Large intestine (tissue), 3 donors: ENCODE measurements at regions not wholly inside any gene's neighbourhood (a gene's known extent, or its start where the extent isn't known, plus 50 kb on each side); places are given as distances from the start of the nearest gene placed in this dataset.

Experiments
- DNase-seq, 2 donors: peaks; one replicate each; pipeline versions ENCODE4 v3.0.0 to v3.0.0-alpha.2; 2013
- H3K27ac ChIP-seq: one replicate; pipeline ENCODE4 v1.5.1; 2013; ENCODE audit warnings: low read length
- H3K27me3 ChIP-seq: 2 replicates; pipeline ENCODE4 v1.6.1; 2013; ENCODE audit warnings: low read length; ENCODE audit not compliant: control insufficient read depth, insufficient read depth
- H3K36me3 ChIP-seq: 2 replicates; pipeline ENCODE4 v1.6.1; 2013; ENCODE audit warnings: low read length; ENCODE audit not compliant: control insufficient read depth, insufficient read depth
- H3K4me1 ChIP-seq: one replicate; pipeline ENCODE4 v1.6.1; 2013; ENCODE audit warnings: low read length; ENCODE audit not compliant: control insufficient read depth, insufficient read depth
- H3K4me3 ChIP-seq: one replicate; pipeline ENCODE4 v1.5.1; 2013; ENCODE audit warnings: low read length
- H3K9me3 ChIP-seq: one replicate; pipeline ENCODE4 v1.6.1; 2013; ENCODE audit warnings: mild to moderate bottlenecking, low read depth, low read length, moderate library complexity; ENCODE audit not compliant: control insufficient read depth
- WGBS: methylation state at CpG from one replicate; pipeline ENCODE4 v1.1.5; 2013; ENCODE audit warnings: low lambda C conversion rate; ENCODE audit not compliant: insufficient coverage; 5-methylcytosine and 5-hydroxymethylcytosine counted together

- no peaks in the 10 kb centered on the region for H3K9me3 ChIP-seq
- DNase-seq = peak; percentile 19 to 32
- H3K4me3 ChIP-seq = no peak overlapping the region
- WGBS = no CpG with 5 or more reads among the region's 2 CpGs
- H3K36me3 ChIP-seq = no peaks in the 10 kb centered on the region
- no peaks in the 10 kb centered on the region for H3K27me3 ChIP-seq
- no peaks in the 10 kb centered on the region for H3K4me1 ChIP-seq
- no peak overlapping the region for H3K27ac ChIP-seq
Observed at GRCh38 chr21:16007943-16008342, 278.2 kb downstream of the USP25 start.

- Histone ChIP-seq H3K36me3 (no peaks in the 10 kb centered on the region), H3K9me3 (no peaks in the 10 kb centered on the region), H3K27ac (no peak overlapping the region), H3K4me1 (no peaks in the 10 kb centered on the region), H3K4me3 (no peak overlapping the region), H3K27me3 (no peaks in the 10 kb centered on the region)
- no peak for DNase-seq
- WGBS = 69% methylated on average over 2 of the region's 4 CpGs
Observed at GRCh38 chr21:16011719-16012118, 281.9 kb downstream of the USP25 start.

- H3K9me3 ChIP-seq = no peaks in the 10 kb centered on the region
- H3K27me3 ChIP-seq = no peaks in the 10 kb centered on the region
- no peaks in the 10 kb centered on the region for H3K4me1 ChIP-seq
- H3K36me3 ChIP-seq = no peaks in the 10 kb centered on the region
- no peak for DNase-seq
- no CpG with 5 or more reads among the region's 2 CpGs for WGBS
- no peak overlapping the region for H3K27ac ChIP-seq
- no peak overlapping the region for H3K4me3 ChIP-seq
Observed at GRCh38 chr21:16013570-16013969, 283.8 kb downstream of the USP25 start.

GRCh38 chr21:16020878-16021277 lies 291.1 kb downstream of the USP25 start:
- Histone ChIP-seq H3K36me3 (no peaks in the 10 kb centered on the region), H3K9me3 (no peaks in the 10 kb centered on the region), H3K27me3 (no peaks in the 10 kb centered on the region), H3K27ac (no peak overlapping the region), H3K4me1 (no peaks in the 10 kb centered on the region), H3K4me3 (no peak overlapping the region)
- WGBS = no CpG with 5 or more reads among the region's 2 CpGs
- DNase-seq = no peak

- Histone ChIP-seq H3K4me1 (no peaks in the 10 kb centered on the region), H3K27me3 (no peaks in the 10 kb centered on the region), H3K27ac (no peak overlapping the region), H3K9me3 (no peaks in the 10 kb centered on the region), H3K4me3 (no peak overlapping the region), H3K36me3 (no peaks in the 10 kb centered on the region)
- no peak for DNase-seq
- WGBS = no CpG with 5 or more reads among the region's 4 CpGs
Observed at GRCh38 chr21:16022116-16022515, 292.3 kb downstream of the USP25 start.

GRCh38 chr21:16022921-16023320 lies 293.1 kb downstream of the USP25 start:
- Histone ChIP-seq H3K27ac (no peak overlapping the region), H3K4me1 (no peaks in the 10 kb centered on the region), H3K27me3 (no peaks in the 10 kb centered on the region), H3K9me3 (no peaks in the 10 kb centered on the region), H3K36me3 (no peaks in the 10 kb centered on the region), H3K4me3 (no peak overlapping the region)
- no peak for DNase-seq
- 80% methylated on average over 2 of the region's 3 CpGs for WGBS

GRCh38 chr21:16028142-16028541 lies 298.4 kb downstream of the USP25 start:
- Histone ChIP-seq H3K4me1 (no peaks in the 10 kb centered on the region), H3K4me3 (no peak overlapping the region)
- WGBS = no CpG with 5 or more reads among the region's 2 CpGs

GRCh38 chr21:16028941-16029464 lies 299.2 kb downstream of the USP25 start:
- H3K27me3 ChIP-seq = no peaks in the 10 kb centered on the region
- H3K9me3 ChIP-seq = no peaks in the 10 kb centered on the region
- H3K27ac ChIP-seq = no peak overlapping the region
- H3K4me1 ChIP-seq = no peaks in the 10 kb centered on the region
- WGBS = 90% methylated on average over 2 of the region's 2 CpGs
- no peaks in the 10 kb centered on the region for H3K36me3 ChIP-seq
- DNase-seq = no peak
- no peak overlapping the region for H3K4me3 ChIP-seq

More at GRCh38 chr21:16028142-16028541, 298.4 kb downstream of the USP25 start:
- Histone ChIP-seq H3K27me3 (no peaks in the 10 kb centered on the region), H3K9me3 (no peaks in the 10 kb centered on the region), H3K27ac (no peak overlapping the region), H3K36me3 (no peaks in the 10 kb centered on the region)
- DNase-seq = no peak

- Histone ChIP-seq H3K4me3 (no peak overlapping the region), H3K4me1 (no peaks in the 10 kb centered on the region), H3K36me3 (no peaks in the 10 kb centered on the region), H3K27ac (no peak overlapping the region), H3K9me3 (no peaks in the 10 kb centered on the region), H3K27me3 (no peaks in the 10 kb centered on the region)
- 92% methylated on average over 2 of the region's 4 CpGs for WGBS
- no peak for DNase-seq
Observed at GRCh38 chr21:16033193-16033592, 303.4 kb downstream of the USP25 start.

GRCh38 chr21:16034446-16035190 lies 304.8 kb downstream of the USP25 start:
- Histone ChIP-seq H3K4me1 (no peaks in the 10 kb centered on the region), H3K4me3 (no peak overlapping the region), H3K27ac (no peak overlapping the region), H3K36me3 (no peaks in the 10 kb centered on the region), H3K27me3 (no peaks in the 10 kb centered on the region), H3K9me3 (no peaks in the 10 kb centered on the region)
- DNase-seq = no peak
- WGBS = no CpG with 5 or more reads among the region's 1 CpG

GRCh38 chr21:16037421-16037955 lies 307.7 kb downstream of the USP25 start:
- no peak overlapping the region for H3K4me3 ChIP-seq
- H3K36me3 ChIP-seq = no peaks in the 10 kb centered on the region
- WGBS = 89% methylated on average over 4 of the region's 5 CpGs
- no peak overlapping the region for H3K27ac ChIP-seq
- no peak for DNase-seq
- no peaks in the 10 kb centered on the region for H3K9me3 ChIP-seq
- H3K27me3 ChIP-seq = no peaks in the 10 kb centered on the region
- H3K4me1 ChIP-seq = no peaks in the 10 kb centered on the region
